GM12874 (cell line): ENCODE measurements at regions not wholly inside any gene's neighbourhood (a gene's known extent, or its start where the extent isn't known, plus 50 kb on each side); places are given as distances from the start of the nearest gene placed in this dataset.

Experiments
- TF ChIP-seq, protein P1 (sequence below): IDR thresholded peaks from 2 replicates; pipeline ENCODE4 v1.5.1; 2011; ENCODE audit warnings: low read depth, mild to moderate bottlenecking, control low read depth, low read length, moderate library complexity; ENCODE audit not compliant: insufficient read depth

DNA sequence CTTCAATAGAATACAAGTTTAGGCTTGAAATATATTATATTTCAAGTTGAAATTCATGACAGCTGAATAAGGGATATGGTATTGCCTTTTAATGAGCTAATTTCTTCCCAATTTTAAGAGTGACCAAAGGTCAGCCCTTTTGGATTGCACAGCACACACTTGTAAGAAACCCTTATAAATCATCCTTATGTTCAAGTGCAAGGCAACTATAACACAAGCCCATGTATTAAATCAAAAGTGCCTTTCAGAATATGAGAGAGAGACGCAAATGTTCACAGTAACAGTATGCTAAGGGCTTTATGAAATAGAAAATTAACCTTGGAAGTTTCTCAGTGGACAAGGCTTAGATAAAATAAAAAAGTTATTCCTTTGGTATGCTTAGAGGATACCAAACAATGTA lies 121.7 kb upstream of the PTPRK start:
- TF ChIP-seq, protein P1, sequence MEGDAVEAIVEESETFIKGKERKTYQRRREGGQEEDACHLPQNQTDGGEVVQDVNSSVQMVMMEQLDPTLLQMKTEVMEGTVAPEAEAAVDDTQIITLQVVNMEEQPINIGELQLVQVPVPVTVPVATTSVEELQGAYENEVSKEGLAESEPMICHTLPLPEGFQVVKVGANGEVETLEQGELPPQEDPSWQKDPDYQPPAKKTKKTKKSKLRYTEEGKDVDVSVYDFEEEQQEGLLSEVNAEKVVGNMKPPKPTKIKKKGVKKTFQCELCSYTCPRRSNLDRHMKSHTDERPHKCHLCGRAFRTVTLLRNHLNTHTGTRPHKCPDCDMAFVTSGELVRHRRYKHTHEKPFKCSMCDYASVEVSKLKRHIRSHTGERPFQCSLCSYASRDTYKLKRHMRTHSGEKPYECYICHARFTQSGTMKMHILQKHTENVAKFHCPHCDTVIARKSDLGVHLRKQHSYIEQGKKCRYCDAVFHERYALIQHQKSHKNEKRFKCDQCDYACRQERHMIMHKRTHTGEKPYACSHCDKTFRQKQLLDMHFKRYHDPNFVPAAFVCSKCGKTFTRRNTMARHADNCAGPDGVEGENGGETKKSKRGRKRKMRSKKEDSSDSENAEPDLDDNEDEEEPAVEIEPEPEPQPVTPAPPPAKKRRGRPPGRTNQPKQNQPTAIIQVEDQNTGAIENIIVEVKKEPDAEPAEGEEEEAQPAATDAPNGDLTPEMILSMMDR = no peak

GRCh38 chr6:128641703-128642102 lies 121.3 kb upstream of the PTPRK start:
- TF ChIP-seq, protein P1 = no peak

DNA sequence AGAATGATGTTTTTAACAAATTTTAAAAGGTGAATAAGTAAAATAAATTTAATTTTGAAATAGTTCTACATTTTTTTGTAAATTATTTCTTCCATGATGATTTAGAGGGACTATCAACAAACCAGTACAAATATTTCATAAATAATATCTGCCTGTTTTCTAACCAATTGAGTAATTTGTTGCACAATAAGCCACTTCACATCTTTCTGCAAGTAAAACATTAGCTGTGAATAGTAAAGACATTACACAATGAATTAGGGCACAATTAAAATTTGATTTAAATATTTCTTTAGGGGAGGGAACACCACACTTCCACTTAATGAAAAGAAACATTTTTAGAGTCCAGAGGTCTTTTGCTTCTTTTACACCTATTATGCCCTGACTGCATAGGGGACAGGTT lies 118.4 kb upstream of the PTPRK start:
- TF ChIP-seq, protein P1 = no peak

DNA sequence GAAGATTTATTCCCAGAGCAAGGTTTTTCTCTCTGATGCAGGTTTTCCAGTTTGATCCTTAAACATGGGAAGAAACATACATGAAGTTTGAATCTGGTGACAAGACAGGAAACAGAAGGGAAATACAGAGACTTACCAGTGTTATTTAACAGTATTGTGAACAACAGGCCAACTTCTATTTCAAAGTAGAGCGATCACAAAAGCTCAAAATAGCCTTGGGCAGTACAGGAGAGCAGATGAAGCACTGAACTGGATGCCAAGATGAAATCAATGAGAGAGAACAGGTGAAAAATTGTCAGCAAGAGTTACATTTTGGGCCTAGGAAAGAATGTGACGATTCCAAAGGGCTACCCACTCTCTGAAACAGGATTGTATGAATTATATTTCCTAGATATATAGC lies 114.8 kb upstream of the PTPRK start:
- TF ChIP-seq, protein P1 = no peak

GRCh38 chr6:128632131-128632530 lies 111.7 kb upstream of the PTPRK start:
- TF ChIP-seq, protein P1 = no peak

DNA sequence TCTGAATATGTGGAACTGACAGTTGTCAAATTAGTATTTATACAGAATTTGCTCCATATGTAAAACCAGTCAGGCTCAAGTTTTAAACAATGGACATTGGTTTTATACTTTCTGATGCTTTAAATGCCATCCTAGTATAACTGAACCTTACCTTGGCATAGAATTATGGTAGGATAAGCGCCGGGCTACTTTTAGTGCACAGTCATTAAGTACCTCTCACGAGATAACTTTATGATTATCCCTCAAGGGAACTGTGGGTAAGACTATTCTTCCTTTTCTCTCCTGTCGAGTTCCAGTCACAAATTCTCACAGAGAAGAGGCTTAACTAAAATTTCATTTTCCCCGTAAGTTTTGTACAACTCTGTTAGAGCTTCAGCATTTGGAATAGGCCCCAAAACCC lies 110.6 kb upstream of the PTPRK start:
- TF ChIP-seq, protein P1 = no peak

- TF ChIP-seq, protein P1 = no peak
Observed at GRCh38 chr6:128630213-128630612, 109.8 kb upstream of the PTPRK start.

- TF ChIP-seq, protein P1 = no peak
Observed at GRCh38 chr6:128617285-128617684, 96.9 kb upstream of the PTPRK start.
